Calu3 (cell line): ENCODE measurements at regions not wholly inside any gene's neighbourhood (a gene's known extent, or its start where the extent isn't known, plus 50 kb on each side); places are given as distances from the start of the nearest gene placed in this dataset.
"Not testable (repeated sequence)": the region's sequence is repeated elsewhere in the genome, so short reads cannot be mapped to it uniquely, and the experiment has no call there.

Experiments used
- BruUV-seq: library from RNA; stranded (reverse); fragments of 400-500 nt; replicated peaks from 2 replicates; lab custom pipeline; 2021; lab: Mats Ljungman, UMichigan
- CTCF ChIA-PET: fragments of 300-600 bp; sonication (Branson Sonifier 250); formaldehyde crosslinking; loops from one replicate; lab custom pipeline; 2022; ENCODE audit warnings: antibody characterized with exemption; lab: Charles Lee
- DNase-seq: peaks from one replicate; pipeline ENCODE4 v3.0.0; 2022
- H3K27ac Mint-ChIP-seq: one replicate; pipeline ENCODE4 v1.8.0; 2022; ENCODE audit warnings: mixed read lengths; ENCODE audit not compliant: unreplicated experiment
- H3K27me3 Mint-ChIP-seq: one replicate; pipeline ENCODE4 v1.8.0; 2022; ENCODE audit warnings: mixed read lengths; ENCODE audit not compliant: unreplicated experiment
- H3K36me3 Mint-ChIP-seq: one replicate; pipeline ENCODE4 v1.8.0; 2022; ENCODE audit warnings: mild to moderate bottlenecking, moderate library complexity, mixed read lengths; ENCODE audit not compliant: insufficient read depth, unreplicated experiment
- H3K4me1 Mint-ChIP-seq: one replicate; pipeline ENCODE4 v1.8.0; 2022; ENCODE audit warnings: mild to moderate bottlenecking, low read depth, mixed read lengths; ENCODE audit not compliant: unreplicated experiment
- H3K4me3 Mint-ChIP-seq: one replicate; pipeline ENCODE4 v1.8.0; 2022; ENCODE audit warnings: mild to moderate bottlenecking, low read depth, moderate library complexity, mixed read lengths; ENCODE audit not compliant: unreplicated experiment
- H3K9me3 Mint-ChIP-seq: one replicate; pipeline ENCODE4 v1.8.0; 2022; ENCODE audit warnings: low read depth, mixed read lengths; ENCODE audit not compliant: unreplicated experiment
- intact Hi-C: fragments of 100-400 bp; cut with micrococcal nuclease; formaldehyde crosslinking; loops from one replicate; pipeline ENCODE4 v1.10.0; 2022; ENCODE audit not compliant: unreplicated experiment
- TF ChIP-seq, protein P1 (sequence below): fragments of 200-600 bp; IDR thresholded peaks from one replicate; pipeline ENCODE4 v1.8.0; 2022; ENCODE audit warnings: antibody characterized with exemption; ENCODE audit not compliant: unreplicated experiment

GRCh38 chr4:127007305-127007704 is 625.5 kb upstream of the INTU start:
- Mint-ChIP-seq H3K27ac (no peak overlapping the region), H3K36me3 (no peaks in the 10 kb centered on the region), H3K9me3 (peaks cover 6% of the 10 kb centered on the region), H3K4me3 (no peak overlapping the region), H3K4me1 (no peaks in the 10 kb centered on the region), H3K27me3 (no peaks in the 10 kb centered on the region)
- TF ChIP-seq, protein P1, sequence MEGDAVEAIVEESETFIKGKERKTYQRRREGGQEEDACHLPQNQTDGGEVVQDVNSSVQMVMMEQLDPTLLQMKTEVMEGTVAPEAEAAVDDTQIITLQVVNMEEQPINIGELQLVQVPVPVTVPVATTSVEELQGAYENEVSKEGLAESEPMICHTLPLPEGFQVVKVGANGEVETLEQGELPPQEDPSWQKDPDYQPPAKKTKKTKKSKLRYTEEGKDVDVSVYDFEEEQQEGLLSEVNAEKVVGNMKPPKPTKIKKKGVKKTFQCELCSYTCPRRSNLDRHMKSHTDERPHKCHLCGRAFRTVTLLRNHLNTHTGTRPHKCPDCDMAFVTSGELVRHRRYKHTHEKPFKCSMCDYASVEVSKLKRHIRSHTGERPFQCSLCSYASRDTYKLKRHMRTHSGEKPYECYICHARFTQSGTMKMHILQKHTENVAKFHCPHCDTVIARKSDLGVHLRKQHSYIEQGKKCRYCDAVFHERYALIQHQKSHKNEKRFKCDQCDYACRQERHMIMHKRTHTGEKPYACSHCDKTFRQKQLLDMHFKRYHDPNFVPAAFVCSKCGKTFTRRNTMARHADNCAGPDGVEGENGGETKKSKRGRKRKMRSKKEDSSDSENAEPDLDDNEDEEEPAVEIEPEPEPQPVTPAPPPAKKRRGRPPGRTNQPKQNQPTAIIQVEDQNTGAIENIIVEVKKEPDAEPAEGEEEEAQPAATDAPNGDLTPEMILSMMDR, result no peak
- BruUV-seq, result no TSS peak
- intact Hi-C loops, result no loop called here
- no peak for DNase-seq
- CTCF ChIA-PET, result no interaction called here

DNA sequence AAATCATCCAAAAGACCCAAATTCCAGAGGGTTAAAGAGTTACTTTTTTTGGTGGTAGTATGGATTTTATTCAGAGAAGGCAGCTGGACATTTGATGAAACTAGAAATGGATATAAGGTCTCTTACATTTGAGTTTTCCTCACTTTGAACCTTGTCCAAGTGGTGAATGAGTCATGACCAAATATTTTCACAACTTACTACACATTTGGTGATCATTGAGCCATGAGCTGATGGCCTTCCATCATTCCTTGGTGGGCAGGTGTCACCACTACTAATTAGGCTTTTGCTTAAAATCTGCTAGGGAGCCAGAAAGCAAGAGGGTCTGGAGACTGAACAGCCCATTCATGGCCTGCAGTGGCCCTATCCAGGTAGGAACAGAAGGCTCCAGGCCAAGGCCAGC is 620.2 kb upstream of the INTU start:
- H3K4me1 Mint-ChIP-seq, result no peaks in the 10 kb centered on the region
- CTCF ChIA-PET, result no interaction called here
- TF ChIP-seq, protein P1, result no peak
- no peaks in the 10 kb centered on the region for H3K36me3 Mint-ChIP-seq
- H3K27ac Mint-ChIP-seq, result no peak overlapping the region
- BruUV-seq, result no TSS peak
- no peak overlapping the region for H3K4me3 Mint-ChIP-seq
- no peak for DNase-seq
- intact Hi-C loops, result no loop called here
- peaks cover 6% of the 10 kb centered on the region for H3K9me3 Mint-ChIP-seq
- no peaks in the 10 kb centered on the region for H3K27me3 Mint-ChIP-seq

DNA sequence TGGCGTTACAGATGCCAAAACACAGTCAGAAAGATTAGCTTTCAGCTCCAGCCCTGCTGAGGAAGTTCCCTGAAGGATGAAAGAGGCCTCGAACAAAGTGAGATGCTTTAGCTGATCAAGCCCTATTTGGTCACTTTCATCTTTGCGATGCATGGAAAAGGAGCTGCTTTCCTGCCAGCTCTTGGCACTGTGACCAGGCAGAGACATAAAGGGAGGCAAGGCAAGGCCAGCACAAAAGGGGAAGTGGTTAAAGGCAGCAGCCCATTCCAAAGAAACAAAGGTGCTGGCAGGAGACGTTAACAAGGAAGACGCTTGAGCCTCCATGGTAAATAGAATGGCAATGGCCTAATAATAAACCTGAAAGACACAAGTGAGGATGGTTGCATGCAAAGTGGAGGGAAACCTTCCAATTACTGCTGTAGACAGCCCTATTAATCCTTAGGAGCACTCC is 617.1 kb upstream of the INTU start:
- CTCF ChIA-PET, result no interaction called here
- Mint-ChIP-seq H3K27me3 (no peaks in the 10 kb centered on the region), H3K36me3 (no peaks in the 10 kb centered on the region), H3K4me1 (no peaks in the 10 kb centered on the region), H3K9me3 (no peaks in the 10 kb centered on the region), H3K27ac (no peak overlapping the region), H3K4me3 (no peak overlapping the region)
- DNase-seq, result no peak
- BruUV-seq, result no TSS peak
- TF ChIP-seq, protein P1, result no peak
- intact Hi-C loops, result no loop called here

- peaks cover 2% of the 10 kb centered on the region for H3K9me3 Mint-ChIP-seq
- H3K36me3 Mint-ChIP-seq, result no peaks in the 10 kb centered on the region
- TF ChIP-seq, protein P1, result no peak
- CTCF ChIA-PET, result no interaction called here
- H3K27me3 Mint-ChIP-seq, result no peaks in the 10 kb centered on the region
- no peak for DNase-seq
- intact Hi-C loops, result no loop called here
- no TSS peak for BruUV-seq
- no peak overlapping the region for H3K27ac Mint-ChIP-seq
- no peaks in the 10 kb centered on the region for H3K4me1 Mint-ChIP-seq
- no peak overlapping the region for H3K4me3 Mint-ChIP-seq
Measured at GRCh38 chr4:127018381-127018780, 614.4 kb upstream of the INTU start.

DNA sequence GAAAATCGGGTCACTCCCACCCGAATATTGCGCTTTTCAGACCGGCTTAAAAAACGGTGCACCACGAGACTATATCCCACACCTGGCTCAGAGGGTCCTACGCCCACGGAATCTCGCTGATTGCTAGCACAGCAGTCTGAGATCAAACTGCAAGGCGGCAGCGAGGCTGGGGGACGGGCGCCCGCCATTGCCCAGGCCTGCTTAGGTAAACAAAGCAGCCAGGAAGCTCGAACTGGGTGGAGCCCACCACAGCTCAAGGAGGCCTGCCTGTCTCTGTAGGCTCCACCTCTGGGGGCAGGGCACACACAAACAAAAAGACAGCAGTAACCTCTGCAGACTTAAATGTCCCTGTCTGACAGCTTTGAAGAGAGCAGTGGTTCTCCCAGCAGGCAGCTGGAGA is 611.9 kb upstream of the INTU start:
- H3K9me3 Mint-ChIP-seq, H3K36me3 Mint-ChIP-seq, intact Hi-C loops, H3K27me3 Mint-ChIP-seq, H3K4me1 Mint-ChIP-seq, H3K27ac Mint-ChIP-seq, CTCF ChIA-PET, H3K4me3 Mint-ChIP-seq, DNase-seq, BruUV-seq: not testable (repeated sequence)
